ENCODE measurements at regions not wholly inside any gene's neighbourhood (a gene's known extent, or its start where the extent isn't known, plus 50 kb on each side); places are given as distances from the start of the nearest gene placed in this dataset.
A peak's percentile ranks its signal among the peaks of the same experiment; 100 is the strongest.

- peak; percentile 44 for DNase-seq
Observed at GRCh38 chr5:56480705-56481427, 247.7 kb upstream of the ANKRD55 start.

GRCh38 chr5:56480078-56480704, 247.1 kb upstream of the ANKRD55 start:
- no peak for DNase-seq

- no peak for DNase-seq
Observed at GRCh38 chr5:56479696-56480077, 246.6 kb upstream of the ANKRD55 start.

GRCh38 chr5:56479126-56479525, 246.0 kb upstream of the ANKRD55 start:
- no peak for DNase-seq

- DNase-seq: no peak
Observed at GRCh38 chr5:56478062-56478461, 244.9 kb upstream of the ANKRD55 start.

GRCh38 chr5:56476487-56476856, 243.3 kb upstream of the ANKRD55 start:
- DNase-seq: no peak

- DNase-seq: peak; percentile 30
Observed at GRCh38 chr5:56475689-56476486, 242.8 kb upstream of the ANKRD55 start.

GRCh38 chr5:56471707-56472106, 238.6 kb upstream of the ANKRD55 start:
- DNase-seq: peak; percentile 25

- DNase-seq: no peak
Observed at GRCh38 chr5:56470007-56470406, 236.9 kb upstream of the ANKRD55 start.

GRCh38 chr5:56468277-56468676, 235.1 kb upstream of the ANKRD55 start:
- no peak for DNase-seq

- DNase-seq: no peak
Observed at GRCh38 chr5:56467176-56467717, 234.1 kb upstream of the ANKRD55 start.

GRCh38 chr5:56466136-56466816, 233.1 kb upstream of the ANKRD55 start:
- DNase-seq: no peak

GRCh38 chr5:56465769-56466135, 232.6 kb upstream of the ANKRD55 start:
- DNase-seq: peak; percentile 61

GRCh38 chr5:56464935-56465768, 232.0 kb upstream of the ANKRD55 start:
- no peak for DNase-seq

GRCh38 chr5:56463944-56464571, 230.9 kb upstream of the ANKRD55 start:
- DNase-seq: no peak

- DNase-seq: no peak
Observed at GRCh38 chr5:56461584-56461983, 228.5 kb upstream of the ANKRD55 start.

GRCh38 chr5:56460681-56461191, 227.6 kb upstream of the ANKRD55 start:
- no peak for DNase-seq

GRCh38 chr5:56460195-56460546, 227.0 kb upstream of the ANKRD55 start:
- DNase-seq: no peak

- no peak for DNase-seq
Observed at GRCh38 chr5:56459394-56460194, 226.5 kb upstream of the ANKRD55 start.
